HCT116 (cell line): ENCODE measurements at regions not wholly inside any gene's neighbourhood (a gene's known extent, or its start where the extent isn't known, plus 50 kb on each side); places are given as distances from the start of the nearest gene placed in this dataset.

Experiments used
- EGR1 ChIP-seq: IDR thresholded peaks from 2 replicates; pipeline ENCODE4 v1.6.1; 2012; ENCODE audit warnings: low read depth
- EZH2phosphoT487 ChIP-seq: fragments of 200-600 bp; IDR thresholded peaks from 2 replicates; pipeline ENCODE4 v1.6.1; 2018; ENCODE audit warnings: antibody characterized with exemption, borderline replicate concordance
- POLR2A ChIP-seq: IDR thresholded peaks from 2 replicates; pipeline ENCODE4 v1.7.0; 2011; ENCODE audit warnings: borderline replicate concordance; ENCODE audit not compliant: insufficient read depth, insufficient read length; ENCODE audit errors: extremely low read depth
- POLR2AphosphoS5 ChIP-seq: IDR thresholded peaks from 2 replicates; pipeline ENCODE4 v1.6.1; 2011; ENCODE audit warnings: mild to moderate bottlenecking, low read depth, low read length, moderate library complexity
- SP1 ChIP-seq: IDR thresholded peaks from 2 replicates; pipeline ENCODE4 v1.6.1; 2012; ENCODE audit warnings: low read depth
- SRF ChIP-seq: IDR thresholded peaks from 2 replicates; pipeline ENCODE4 v1.6.1; 2012; ENCODE audit warnings: low read depth
- TCF7L2 ChIP-seq: IDR thresholded peaks from 2 replicates; pipeline ENCODE4 v1.7.0; 2011; ENCODE audit warnings: borderline replicate concordance, inconsistent platforms; ENCODE audit not compliant: insufficient read depth, insufficient read length; ENCODE audit errors: extremely low read depth
- YY1 ChIP-seq: IDR thresholded peaks from 2 replicates; pipeline ENCODE4 v1.6.1; 2011; ENCODE audit warnings: low read length, low read depth, moderate library complexity, mild to moderate bottlenecking; ENCODE audit not compliant: insufficient replicate concordance; ENCODE audit errors: extremely low read depth
- TF ChIP-seq, protein P1 (sequence below), 3 experiments: fragments of 200-600 bp in 1 of 3; sonication (generic) in 1 of 3; IDR thresholded peaks in 2 of 3; conservative IDR thresholded peaks in 1 of 3; 2 replicates each; pipeline ENCODE4 v1.5.1; 2012 to 2017; ENCODE audit warnings: low read depth in 2 of 3, low read length in 2 of 3, antibody characterized with exemption in 1 of 3, borderline replicate concordance in 1 of 3, control low read depth in 1 of 3, mild to moderate bottlenecking in 1 of 3, mixed read lengths in 1 of 3, mixed run types in 1 of 3, moderate library complexity in 1 of 3; ENCODE audit not compliant: insufficient read depth in 1 of 3
- TF ChIP-seq, protein P2 (sequence below): IDR thresholded peaks from 2 replicates; pipeline ENCODE4 v1.6.1; 2011; ENCODE audit warnings: mild to moderate bottlenecking, low read length, moderate library complexity; ENCODE audit not compliant: insufficient replicate concordance; ENCODE audit errors: extremely low read depth

GRCh38 chr4:59400334-59400733 lies 1799.8 kb upstream of the ADGRL3 start:
- TF ChIP-seq, protein P1, sequence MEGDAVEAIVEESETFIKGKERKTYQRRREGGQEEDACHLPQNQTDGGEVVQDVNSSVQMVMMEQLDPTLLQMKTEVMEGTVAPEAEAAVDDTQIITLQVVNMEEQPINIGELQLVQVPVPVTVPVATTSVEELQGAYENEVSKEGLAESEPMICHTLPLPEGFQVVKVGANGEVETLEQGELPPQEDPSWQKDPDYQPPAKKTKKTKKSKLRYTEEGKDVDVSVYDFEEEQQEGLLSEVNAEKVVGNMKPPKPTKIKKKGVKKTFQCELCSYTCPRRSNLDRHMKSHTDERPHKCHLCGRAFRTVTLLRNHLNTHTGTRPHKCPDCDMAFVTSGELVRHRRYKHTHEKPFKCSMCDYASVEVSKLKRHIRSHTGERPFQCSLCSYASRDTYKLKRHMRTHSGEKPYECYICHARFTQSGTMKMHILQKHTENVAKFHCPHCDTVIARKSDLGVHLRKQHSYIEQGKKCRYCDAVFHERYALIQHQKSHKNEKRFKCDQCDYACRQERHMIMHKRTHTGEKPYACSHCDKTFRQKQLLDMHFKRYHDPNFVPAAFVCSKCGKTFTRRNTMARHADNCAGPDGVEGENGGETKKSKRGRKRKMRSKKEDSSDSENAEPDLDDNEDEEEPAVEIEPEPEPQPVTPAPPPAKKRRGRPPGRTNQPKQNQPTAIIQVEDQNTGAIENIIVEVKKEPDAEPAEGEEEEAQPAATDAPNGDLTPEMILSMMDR (IDR thresholded peaks at IDR 0.05 in 2 of 3, conservative IDR thresholded peaks at IDR 0.05 in 1 of 3; ENCODE audit: borderline replicate concordance in 1 of 3, insufficient read depth in 1 of 3, low read depth in 2 of 3, low read length in 2 of 3), result no peak
- TF ChIP-seq POLR2A (no peak), YY1 (no peak), SP1 (no peak), EZH2phosphoT487 (no peak), SRF (no peak), TCF7L2 (no peak), EGR1 (no peak), POLR2AphosphoS5 (no peak)
- TF ChIP-seq, protein P2, sequence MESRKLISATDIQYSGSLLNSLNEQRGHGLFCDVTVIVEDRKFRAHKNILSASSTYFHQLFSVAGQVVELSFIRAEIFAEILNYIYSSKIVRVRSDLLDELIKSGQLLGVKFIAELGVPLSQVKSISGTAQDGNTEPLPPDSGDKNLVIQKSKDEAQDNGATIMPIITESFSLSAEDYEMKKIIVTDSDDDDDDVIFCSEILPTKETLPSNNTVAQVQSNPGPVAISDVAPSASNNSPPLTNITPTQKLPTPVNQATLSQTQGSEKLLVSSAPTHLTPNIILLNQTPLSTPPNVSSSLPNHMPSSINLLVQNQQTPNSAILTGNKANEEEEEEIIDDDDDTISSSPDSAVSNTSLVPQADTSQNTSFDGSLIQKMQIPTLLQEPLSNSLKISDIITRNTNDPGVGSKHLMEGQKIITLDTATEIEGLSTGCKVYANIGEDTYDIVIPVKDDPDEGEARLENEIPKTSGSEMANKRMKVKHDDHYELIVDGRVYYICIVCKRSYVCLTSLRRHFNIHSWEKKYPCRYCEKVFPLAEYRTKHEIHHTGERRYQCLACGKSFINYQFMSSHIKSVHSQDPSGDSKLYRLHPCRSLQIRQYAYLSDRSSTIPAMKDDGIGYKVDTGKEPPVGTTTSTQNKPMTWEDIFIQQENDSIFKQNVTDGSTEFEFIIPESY, result no peak
